ENCODE measurements at regions not wholly inside any gene's neighbourhood (a gene's known extent, or its start where the extent isn't known, plus 50 kb on each side); places are given as distances from the start of the nearest gene placed in this dataset.

- no peak for DNase-seq
- no peak overlapping the region for H3K4me3 Mint-ChIP-seq
- no peak for TF ChIP-seq CTCF (IDR thresholded peaks at IDR 0.05)
- no peaks in the 10 kb centered on the region for H3K36me3 Mint-ChIP-seq (ENCODE audit: low read depth)
- H3K27ac Mint-ChIP-seq: no peak overlapping the region
- H3K9me3 Mint-ChIP-seq: peaks cover 16% of the 10 kb centered on the region
- no peaks in the 10 kb centered on the region for H3K27me3 Mint-ChIP-seq (ENCODE audit: low read depth, poor library complexity)
- no peaks in the 10 kb centered on the region for H3K4me1 Mint-ChIP-seq
Observed at GRCh38 chr6:102389994-102390393, 996.5 kb downstream of the GRIK2 start.

GRCh38 chr6:102387326-102388033 is 994.0 kb downstream of the GRIK2 start:
- Mint-ChIP-seq H3K27me3 (ENCODE audit: low read depth, poor library complexity) (no peaks in the 10 kb centered on the region), H3K36me3 (ENCODE audit: low read depth) (no peaks in the 10 kb centered on the region), H3K4me1 (no peaks in the 10 kb centered on the region), H3K4me3 (no peak overlapping the region), H3K27ac (no peak overlapping the region), H3K9me3 (no peaks in the 10 kb centered on the region)
- TF ChIP-seq CTCF (IDR thresholded peaks at IDR 0.05): no peak
- DNase-seq: no peak

GRCh38 chr6:102381203-102381602 is 987.7 kb downstream of the GRIK2 start:
- Mint-ChIP-seq H3K36me3 (ENCODE audit: low read depth) (no peaks in the 10 kb centered on the region), H3K27me3 (ENCODE audit: low read depth, poor library complexity) (no peaks in the 10 kb centered on the region), H3K4me3 (no peak overlapping the region), H3K9me3 (no peaks in the 10 kb centered on the region), H3K4me1 (no peaks in the 10 kb centered on the region), H3K27ac (no peak overlapping the region)
- no peak for DNase-seq
- no peak for TF ChIP-seq CTCF (IDR thresholded peaks at IDR 0.05)

- H3K27me3 Mint-ChIP-seq (ENCODE audit: low read depth, poor library complexity): no peaks in the 10 kb centered on the region
- no peaks in the 10 kb centered on the region for H3K36me3 Mint-ChIP-seq (ENCODE audit: low read depth)
- no peak for DNase-seq
- no peaks in the 10 kb centered on the region for H3K4me1 Mint-ChIP-seq
- no peaks in the 10 kb centered on the region for H3K9me3 Mint-ChIP-seq
- TF ChIP-seq CTCF (IDR thresholded peaks at IDR 0.05): no peak
- no peak overlapping the region for H3K4me3 Mint-ChIP-seq
- no peak overlapping the region for H3K27ac Mint-ChIP-seq
Observed at GRCh38 chr6:102356170-102356569, 962.7 kb downstream of the GRIK2 start.

GRCh38 chr6:102355578-102355977 is 962.1 kb downstream of the GRIK2 start:
- no peaks in the 10 kb centered on the region for H3K9me3 Mint-ChIP-seq
- no peak for TF ChIP-seq CTCF (IDR thresholded peaks at IDR 0.05)
- no peak overlapping the region for H3K4me3 Mint-ChIP-seq
- DNase-seq: no peak
- no peak overlapping the region for H3K27ac Mint-ChIP-seq
- H3K27me3 Mint-ChIP-seq (ENCODE audit: low read depth, poor library complexity): no peaks in the 10 kb centered on the region
- no peaks in the 10 kb centered on the region for H3K4me1 Mint-ChIP-seq
- H3K36me3 Mint-ChIP-seq (ENCODE audit: low read depth): no peaks in the 10 kb centered on the region

- TF ChIP-seq CTCF (IDR thresholded peaks at IDR 0.05): no peak
- Mint-ChIP-seq H3K4me1 (no peaks in the 10 kb centered on the region), H3K27me3 (ENCODE audit: low read depth, poor library complexity) (no peaks in the 10 kb centered on the region), H3K27ac (no peak overlapping the region), H3K9me3 (no peaks in the 10 kb centered on the region), H3K4me3 (no peak overlapping the region), H3K36me3 (ENCODE audit: low read depth) (no peaks in the 10 kb centered on the region)
- DNase-seq: no peak
Observed at GRCh38 chr6:102352552-102352951, 959.0 kb downstream of the GRIK2 start.

All from nephron progenitor cell (in vitro differentiated cells).